Esophagus squamous epithelium (tissue), 4 donors: ENCODE measurements at regions not wholly inside any gene's neighbourhood (a gene's known extent, or its start where the extent isn't known, plus 50 kb on each side); places are given as distances from the start of the nearest gene placed in this dataset.

Experiments used
- CTCF ChIP-seq, 6 experiments: fragments of 450-650 bp in 4 of 6; fragments of 200-600 bp in 2 of 6; sonication (generic) in 2 of 6; IDR thresholded peaks; one replicate each; pipeline ENCODE4 v1.5.1; 2016 to 2019; ENCODE audit warnings: antibody characterized with exemption in 6 of 6, mild to moderate bottlenecking in 4 of 6, moderate library complexity in 4 of 6
- POLR2A ChIP-seq, 4 donors: fragments of 450-650 bp; IDR thresholded peaks; one replicate each; pipeline ENCODE4 v1.6.1; 2017; ENCODE audit warnings: antibody characterized with exemption in 4 of 4, mild to moderate bottlenecking in 4 of 4, moderate library complexity in 3 of 4

GRCh38 chr3:84092907-84093306, 865.9 kb upstream of the CADM2 start:
- TF ChIP-seq POLR2A (IDR thresholded peaks at IDR 0.05), result no peak
- no peak for TF ChIP-seq CTCF (IDR thresholded peaks at IDR 0.05)
